Medulla oblongata (tissue), 1 donor: ENCODE measurements at regions not wholly inside any gene's neighbourhood (a gene's known extent, or its start where the extent isn't known, plus 50 kb on each side); places are given as distances from the start of the nearest gene placed in this dataset.
A peak's percentile ranks its signal among the peaks of the same experiment; 100 is the strongest.
"Not testable (repeated sequence)": the region's sequence is repeated elsewhere in the genome, so short reads cannot be mapped to it uniquely, and the experiment has no call there.

Source experiments
- DNase-seq: peaks from one replicate; pipeline ENCODE4 v3.0.0-alpha.2; 2015; ENCODE audit errors: extremely low spot score

DNA sequence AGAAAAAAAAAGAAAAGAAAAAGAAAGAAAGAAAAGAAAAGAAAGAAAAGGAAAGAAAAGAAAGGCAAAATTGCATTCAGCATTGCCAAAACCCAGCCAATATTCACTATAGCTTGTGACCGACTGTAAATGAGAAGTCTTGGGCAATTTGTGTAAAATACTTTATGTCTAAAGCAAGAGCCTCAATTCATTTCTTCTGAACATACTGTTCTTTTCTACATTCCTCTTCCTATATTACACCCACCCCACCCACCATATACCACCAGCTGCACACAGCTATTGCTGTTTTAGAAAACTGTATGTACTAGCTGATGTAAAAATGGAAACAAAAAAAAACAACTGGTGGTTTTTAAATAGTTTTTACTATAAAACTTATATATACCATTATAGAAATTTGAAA lies 156.9 kb upstream of the TTC29 start:
- DNase-seq = no peak

DNA sequence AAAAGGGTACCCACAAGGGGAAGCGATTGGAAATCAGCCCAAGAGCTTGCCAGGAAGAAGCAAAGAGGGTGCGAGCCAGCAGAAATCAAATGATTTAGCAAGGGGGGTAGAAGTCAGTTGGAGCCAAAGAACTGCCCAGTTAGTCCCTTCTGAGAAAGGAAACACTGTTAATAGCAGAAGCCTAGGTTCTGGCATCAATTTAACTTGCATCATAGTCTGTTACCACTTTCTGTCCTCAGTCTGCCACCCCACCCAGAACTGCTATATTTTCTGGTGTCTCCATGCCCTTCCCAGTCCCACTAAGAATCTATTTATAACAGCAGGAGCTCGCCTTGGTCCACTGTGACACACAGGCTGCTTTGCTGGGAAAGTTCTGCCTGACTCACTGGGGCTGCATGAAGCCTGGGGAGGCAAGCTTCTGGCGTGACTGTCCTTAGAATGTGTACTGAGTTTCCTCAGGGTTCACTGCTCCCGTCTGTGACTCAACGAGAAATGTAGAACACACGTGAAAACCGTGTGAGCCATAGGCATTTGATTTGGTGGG lies 157.8 kb upstream of the TTC29 start:
- DNase-seq = peak; percentile 58

DNA sequence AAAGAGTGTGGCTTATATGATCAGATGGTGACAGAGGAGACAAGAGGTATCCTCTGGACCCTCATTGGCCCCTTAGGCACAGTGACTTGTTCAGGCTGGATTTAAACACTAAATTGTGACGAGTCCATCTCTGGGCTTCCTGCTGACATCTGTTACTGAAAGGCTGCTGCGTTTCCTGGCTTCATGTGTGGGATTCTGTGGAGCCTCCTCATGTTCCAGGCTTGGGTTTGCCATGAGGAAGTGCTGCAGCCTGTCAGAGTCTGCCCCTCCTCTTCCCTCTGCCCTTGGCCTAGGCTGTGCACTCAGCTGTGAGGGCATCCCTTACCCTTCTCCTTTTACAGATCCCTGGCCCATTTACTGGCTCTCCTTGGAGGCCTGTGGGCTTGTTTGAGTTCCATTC lies 159.1 kb upstream of the TTC29 start:
- no peak for DNase-seq

DNA sequence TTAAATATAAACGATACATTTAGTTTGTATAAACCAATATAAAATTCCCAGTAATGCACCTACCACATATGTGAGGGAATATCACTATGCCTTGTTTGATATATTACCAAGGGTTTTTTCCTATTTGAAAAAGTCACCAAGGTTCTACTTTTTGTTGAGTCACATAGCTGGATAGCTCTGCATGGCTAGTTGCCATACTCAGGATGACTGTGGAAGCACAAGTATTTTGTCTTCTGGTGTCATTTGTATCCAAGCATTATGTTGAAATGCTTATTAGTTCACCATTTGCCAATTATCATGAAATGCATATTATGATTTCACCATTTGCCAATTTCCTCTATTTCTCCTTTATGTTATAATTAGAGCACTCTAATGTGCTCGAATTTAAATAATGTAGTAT lies 162.7 kb upstream of the TTC29 start:
- no peak for DNase-seq

DNA sequence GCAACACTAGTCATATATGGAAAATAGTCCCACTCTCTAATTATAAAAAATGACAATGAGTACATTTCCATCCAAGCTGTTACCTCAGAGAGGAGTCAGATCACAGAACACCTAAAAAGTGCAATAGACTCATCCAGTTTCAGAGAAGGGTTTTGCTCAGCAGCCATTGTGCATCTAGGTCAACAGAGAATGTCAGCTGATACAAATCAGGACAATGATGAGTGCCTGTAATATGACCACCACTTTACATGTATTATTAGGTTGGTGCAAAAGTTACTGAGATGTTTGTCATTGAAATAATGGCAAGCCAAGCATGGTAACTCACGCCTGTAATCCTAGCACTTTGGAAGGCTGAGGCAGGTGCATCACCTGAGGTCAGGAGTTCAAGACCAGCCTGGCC lies 164.1 kb upstream of the TTC29 start:
- no peak for DNase-seq

DNA sequence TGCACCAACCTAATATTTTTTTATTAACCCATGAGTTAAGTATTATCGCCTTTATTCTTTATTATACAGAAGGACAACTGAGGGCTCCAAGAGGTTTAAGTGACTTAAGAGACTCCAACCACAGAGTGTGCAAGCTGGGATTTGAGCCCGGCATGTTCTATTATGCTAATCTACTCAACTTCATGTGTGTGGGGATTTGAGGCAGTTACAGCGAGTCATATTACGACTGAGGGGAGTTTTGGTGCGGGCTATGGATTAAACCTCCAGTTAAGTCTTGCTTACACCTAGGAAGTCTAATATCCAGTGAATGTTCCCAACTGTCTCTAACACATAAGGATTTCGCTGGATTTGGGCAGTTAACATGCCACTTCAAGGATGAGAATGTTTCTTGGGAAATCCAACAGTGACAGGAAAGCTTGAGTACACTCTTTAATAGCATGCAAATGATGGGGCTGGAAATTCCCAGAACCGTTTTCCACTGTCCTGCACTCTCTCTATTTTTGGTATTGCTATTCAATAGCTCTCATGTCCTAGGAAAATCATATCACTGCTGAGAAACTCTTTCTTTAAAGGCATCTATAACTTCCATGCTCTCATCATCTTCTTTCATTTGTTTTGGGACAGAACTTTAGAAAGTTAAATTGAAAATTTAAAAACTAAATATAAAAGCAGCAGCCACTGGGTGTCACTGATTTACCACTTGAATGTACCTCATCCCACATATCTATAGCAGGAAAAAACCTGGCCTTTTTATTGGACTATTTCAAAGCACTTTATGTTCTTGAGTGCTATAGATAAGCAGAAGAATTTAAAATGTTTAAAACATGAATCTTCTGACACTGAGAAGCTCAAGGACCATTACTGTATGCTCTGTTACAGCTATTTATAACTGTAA lies 165.1 kb upstream of the TTC29 start:
- DNase-seq = no peak

DNA sequence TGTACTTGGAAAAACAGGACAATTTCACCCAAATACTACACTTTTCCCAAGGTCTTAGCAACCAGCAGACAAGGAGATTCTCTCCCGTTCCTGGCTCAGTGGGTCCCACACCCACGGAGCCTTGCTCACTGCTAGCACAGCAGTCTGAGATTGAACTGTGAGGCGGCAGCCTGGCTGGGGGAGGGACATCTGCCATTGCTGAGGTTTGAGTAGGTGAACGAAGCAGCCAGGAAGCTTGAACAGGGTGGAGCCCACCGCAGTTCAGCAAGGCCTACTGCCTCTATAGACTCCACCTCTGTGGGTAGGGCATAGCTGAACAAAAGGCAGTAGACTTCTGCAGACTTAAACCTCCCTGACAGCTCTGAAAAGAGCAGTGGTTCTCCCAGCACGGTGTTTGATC lies 166.5 kb upstream of the TTC29 start:
- not testable (repeated sequence) for DNase-seq

DNA sequence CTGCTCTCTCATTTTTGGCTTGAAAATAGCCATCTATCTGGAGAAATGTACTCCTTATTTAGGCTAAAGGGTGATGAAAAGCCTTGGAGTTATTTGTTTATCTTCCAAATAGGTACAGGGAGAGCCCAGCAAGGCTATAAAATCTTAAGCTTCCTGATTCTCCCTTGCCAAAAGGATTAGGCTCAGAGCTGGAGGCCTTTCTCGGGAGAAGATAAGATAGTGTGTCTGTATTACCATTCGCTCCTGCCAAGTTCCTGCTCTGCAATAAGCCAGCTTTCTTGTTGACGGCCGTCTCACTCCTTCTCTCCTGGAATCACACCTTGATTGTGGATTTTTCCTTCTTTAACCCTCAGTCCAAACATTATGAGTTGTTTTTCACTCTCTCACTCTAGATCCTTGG lies 171.8 kb upstream of the TTC29 start:
- DNase-seq = no peak

DNA sequence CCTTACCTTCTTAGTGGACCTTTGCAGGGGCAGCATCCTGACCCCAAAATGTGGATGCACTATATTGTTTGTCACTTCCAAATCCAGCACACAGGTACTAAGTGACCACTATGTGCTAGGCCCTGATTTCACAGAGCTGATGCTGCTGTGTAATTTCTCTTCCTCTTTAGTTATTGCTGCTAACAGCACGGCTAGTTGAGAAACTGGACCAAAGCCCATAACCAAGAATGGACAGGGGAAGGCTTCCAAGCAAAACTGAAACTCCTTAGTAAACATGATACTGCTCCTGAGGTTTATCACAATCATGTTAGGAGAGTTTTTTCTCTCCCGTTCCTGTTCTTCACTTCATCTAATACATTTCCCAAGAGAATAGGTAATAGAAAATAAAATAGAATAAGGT lies 172.9 kb upstream of the TTC29 start:
- peak; percentile 59 for DNase-seq

DNA sequence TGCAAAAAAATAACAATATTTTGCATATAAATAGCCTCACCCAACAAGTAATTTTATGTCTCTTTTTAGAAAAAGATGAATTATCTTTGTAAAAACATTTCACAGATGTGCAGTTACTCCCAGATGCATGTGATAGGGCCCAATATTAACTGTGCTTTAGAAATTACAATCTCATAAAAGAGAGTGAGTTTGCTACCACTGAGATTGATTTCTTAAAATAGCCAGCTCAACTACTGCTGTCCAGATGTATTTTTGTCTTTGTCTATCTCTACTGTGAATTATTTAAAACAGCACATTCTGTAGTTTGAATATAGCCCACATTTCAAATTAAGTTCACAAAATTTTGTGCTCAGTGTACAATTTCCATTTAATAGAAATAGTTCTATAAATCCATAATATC lies 177.0 kb upstream of the TTC29 start:
- no peak for DNase-seq

DNA sequence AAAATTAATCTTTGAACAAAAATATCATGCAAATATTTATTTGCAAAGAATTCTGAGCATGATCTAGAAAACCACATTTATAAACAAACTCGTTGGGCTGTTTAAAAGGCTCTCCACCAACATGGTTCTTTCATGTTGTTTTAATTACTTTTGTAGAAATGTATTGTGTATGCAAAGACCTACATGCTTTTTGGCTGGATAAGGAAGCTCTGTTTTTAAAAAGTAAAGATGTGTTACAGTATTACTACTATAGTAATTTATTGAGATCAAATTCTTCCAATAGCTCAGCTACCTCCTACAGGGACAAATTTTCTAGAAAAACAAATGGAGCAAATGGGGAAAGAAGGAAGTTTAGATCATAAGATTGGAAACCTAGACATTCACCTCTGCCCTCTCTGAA lies 177.5 kb upstream of the TTC29 start:
- DNase-seq = no peak

DNA sequence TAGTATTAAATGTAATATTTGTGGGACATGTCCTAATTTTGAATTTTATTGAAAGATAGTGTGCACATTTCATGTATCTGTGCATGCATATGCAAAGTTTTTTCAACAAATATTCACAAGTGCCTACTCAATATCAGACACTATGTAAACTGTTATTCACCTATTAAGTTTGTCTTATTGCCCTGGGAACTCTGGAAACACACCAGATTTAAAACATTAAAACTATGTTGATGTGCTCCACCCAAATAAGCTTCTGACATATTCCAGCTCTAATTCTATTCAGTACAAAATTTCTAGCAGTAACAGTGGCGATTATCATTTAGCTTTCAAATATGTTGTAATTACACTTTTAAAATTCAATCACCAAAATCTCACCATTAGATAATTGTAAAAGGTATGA lies 183.1 kb upstream of the TTC29 start:
- DNase-seq = no peak

DNA sequence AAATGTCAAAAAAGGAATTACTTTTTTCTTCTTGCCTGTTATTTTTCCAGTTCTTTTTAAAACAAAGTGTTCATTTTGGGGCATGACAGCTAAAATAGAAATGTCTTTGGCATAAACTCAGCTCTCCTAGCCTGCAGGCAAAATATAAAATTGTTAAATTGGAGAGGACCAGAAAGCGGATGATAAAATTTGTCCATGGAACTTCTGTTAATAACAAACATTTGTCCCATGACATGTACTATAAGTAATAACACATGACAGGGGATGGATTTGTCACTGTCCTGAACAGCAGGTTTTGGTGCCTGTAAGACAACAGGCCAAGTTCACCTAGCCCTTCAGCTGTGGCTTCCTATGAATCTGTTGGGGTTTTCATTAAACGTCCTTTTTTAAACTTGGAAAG lies 184.0 kb upstream of the TTC29 start:
- DNase-seq = no peak

DNA sequence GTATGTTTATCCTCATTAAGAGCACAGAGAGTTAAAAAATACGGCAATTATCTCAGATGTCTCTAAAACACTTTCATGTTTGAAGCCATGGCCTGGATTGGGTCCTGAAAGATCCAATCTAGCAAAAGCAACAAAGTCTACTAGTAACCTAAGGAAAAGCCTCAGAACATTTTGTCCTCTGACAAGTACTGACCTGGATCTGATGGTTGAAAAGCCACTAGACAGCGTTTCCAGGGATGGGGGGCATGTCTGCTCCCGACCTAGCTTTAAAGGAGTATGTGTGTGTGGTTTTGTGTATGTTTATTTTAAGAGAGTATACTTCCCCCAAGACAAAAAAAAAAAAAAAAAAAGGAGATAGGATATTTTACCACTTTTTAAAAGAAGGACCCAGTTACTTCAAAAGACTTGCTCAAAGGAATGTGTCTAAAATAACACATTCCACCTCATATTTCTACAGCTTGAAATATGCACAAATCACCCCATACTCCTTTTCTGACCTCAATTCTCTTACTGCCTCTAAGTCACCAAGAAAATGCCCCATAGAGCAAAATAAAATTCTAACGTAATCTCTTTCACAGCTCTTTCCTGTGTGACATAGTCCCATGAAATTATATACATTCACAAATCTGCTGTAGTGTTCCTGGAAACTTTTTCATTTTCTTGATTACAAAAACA lies 189.0 kb upstream of the TTC29 start:
- DNase-seq = no peak

DNA sequence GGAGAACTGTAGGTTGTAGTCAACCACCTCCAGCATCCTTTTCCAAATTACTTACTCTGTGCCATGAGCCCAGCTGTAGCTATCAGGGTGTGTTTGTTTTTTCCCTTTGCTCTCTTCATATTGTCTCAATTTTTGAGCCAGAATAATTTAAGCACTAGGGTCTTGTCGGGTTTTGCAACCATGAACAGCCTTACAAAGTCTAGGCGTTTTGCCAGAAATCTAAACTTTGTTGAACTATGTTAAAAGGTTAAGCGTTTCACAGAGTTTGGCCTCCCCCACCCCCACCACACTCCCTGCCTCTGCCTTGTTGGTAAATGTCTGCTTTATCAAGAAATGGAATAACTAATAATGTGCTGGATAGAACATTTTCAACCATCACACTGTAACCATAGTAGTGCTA lies 190.6 kb upstream of the TTC29 start:
- no peak for DNase-seq

DNA sequence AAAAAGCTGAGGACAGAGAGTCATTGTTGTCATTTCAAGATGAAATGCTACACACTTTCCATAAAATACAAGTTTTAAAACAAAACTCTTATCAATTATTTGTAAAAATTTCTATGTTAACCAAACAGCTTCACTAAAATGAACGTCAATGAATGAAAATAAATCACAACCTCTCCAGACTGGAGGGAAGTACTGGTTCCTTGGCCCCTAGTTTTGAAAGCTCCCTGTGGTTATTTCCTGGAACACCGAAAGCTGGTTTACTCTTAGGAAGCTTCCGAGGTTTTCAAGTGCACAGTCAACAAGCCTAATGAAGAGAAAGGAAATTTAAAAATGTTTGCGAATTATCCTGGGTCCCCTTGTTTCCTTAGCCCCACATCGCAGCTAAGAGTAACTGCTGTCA lies 191.1 kb upstream of the TTC29 start:
- no peak for DNase-seq

DNA sequence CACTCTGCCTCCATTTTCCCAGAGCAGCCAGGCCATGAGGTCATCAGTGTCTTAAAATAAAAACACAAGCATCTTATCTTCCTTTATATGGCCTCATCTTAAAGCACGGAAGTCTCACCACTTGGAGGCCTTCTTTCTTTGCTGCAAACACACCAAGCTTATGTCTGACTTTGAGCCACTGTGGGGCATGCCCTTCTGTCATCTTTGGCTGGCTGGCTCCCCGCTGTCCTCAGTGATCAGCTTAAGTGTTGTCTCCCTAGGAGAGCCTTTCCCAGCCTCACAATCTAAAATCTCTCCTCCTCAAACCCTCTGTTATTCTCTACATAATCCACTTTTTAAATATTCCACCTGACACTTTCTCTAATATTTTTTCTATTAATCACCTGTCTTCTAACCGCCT lies 191.6 kb upstream of the TTC29 start:
- DNase-seq = no peak

DNA sequence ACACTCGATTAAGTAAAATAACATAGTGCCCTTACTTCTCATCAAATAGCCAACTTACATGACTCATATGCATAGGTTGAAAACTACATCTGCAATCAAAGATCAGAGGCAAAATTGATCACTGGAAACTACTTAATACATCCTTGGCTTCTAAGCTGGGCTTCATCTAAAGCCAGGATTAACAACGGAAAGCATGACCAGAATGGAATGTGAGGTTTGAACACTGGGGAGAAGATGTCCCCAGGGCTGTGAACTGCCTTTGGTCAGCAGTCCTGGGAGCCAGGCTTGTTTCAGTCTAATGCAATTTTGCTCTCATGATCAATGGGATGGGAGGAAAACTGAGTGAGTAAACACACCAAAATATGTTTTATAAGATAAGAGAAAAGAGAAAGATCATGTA lies 192.5 kb upstream of the TTC29 start:
- DNase-seq = no peak

DNA sequence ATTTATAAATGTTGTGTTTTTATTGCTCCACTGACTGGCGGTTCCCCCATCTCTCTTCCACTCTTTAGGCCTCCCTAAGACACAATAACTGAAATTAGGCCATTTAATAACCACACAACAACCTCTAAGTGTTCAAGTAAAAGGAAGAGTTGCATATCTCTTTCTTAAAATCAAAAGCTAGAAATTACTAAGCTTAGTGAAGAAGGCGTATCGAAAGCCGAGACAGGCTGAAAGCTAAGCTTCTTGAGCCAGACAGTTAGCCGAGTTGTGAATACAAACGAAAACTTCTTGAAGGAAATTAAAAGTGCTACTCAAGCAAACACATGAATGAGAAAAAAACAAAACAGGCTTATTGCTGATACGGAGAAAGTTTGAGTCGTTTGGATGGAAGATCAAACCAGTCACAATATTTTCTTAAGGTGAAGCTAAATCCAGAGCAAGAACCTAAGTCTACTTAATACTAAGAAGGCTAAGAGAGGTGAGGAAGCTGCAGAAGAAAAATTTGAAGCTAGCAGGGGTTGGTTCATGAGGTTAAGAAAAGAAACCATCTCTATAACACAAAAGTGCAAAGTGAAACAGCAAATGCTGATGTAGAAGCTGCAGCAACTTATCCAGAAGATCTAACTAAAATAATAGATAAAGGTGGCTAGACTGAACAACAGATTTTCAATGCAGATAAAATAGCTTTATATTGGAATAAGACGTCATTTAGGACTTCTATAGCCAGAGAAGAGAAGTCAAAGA lies 194.0 kb upstream of the TTC29 start:
- DNase-seq = no peak

DNA sequence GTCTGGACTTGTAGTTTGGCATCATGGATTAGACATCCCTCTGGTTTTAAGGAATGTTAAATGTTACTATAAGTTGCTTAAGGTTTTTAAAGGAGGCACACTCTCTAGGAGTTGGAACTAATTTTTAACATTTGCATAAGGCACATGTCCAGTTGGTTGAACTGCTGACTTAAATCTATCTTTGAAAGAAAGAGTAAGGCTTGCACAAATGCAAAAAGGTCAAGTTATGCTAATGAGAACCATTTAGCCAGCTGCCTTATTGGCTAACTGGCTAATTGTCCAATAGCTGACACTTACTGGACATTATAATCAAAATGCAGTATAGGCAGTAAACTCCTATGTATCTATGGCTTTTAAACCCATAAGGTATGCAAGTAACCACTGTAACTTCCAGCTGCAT lies 206.1 kb upstream of the TTC29 start:
- no peak for DNase-seq

DNA sequence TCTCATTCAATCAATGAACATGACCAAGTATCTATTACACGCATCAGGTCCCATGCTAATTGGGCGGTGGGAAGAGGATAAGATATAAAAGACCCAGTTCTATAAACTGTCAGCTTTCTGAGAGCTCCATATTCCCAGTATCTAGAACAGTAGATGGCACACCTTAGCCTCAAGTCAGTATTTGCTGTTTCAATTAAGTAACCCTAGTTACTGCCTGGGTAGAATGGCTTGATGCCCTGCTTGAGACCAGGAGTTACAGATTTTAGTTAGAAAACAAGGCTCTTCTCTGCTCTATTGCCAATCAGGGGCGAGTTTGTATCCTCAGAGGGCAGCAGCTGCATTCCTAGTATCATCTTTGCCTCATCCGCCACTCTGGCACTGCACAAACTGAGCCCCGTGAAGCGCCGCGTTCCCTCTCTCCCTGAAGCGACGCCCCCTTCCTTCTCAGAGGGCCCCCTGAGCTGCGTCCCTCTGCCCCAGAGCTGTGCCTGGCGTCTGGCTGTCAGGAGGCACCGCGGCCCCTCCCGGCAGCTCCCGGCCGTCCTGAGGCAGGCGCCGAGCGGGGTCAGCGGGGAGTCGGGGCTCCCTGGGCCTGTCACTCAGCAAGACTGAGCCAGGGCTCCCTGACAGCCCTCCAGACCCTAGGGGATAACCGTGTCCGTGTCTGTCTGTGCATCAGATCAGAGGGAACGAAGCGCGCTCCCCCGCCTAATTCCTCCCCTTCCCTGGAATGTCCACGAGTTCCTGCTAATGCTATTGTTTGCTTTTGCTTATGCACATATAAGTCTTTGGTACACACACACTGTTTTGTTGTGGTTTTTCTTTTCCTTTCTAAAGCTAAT lies 212.4 kb upstream of the TTC29 start:
- DNase-seq = peak; percentile 44
